Mucosa of rectum (tissue), 2 donors: ENCODE measurements at regions not wholly inside any gene's neighbourhood (a gene's known extent, or its start where the extent isn't known, plus 50 kb on each side); places are given as distances from the start of the nearest gene placed in this dataset.
"Not testable (repeated sequence)": the region's sequence is repeated elsewhere in the genome, so short reads cannot be mapped to it uniquely, and the experiment has no call there.

Experiments used
- H3K27ac ChIP-seq, 2 donors: one replicate each; pipeline ENCODE4 v1.7.0; 2013; ENCODE audit warnings: inconsistent platforms in 2 of 2, low read depth in 2 of 2, low read length in 2 of 2
- H3K27me3 ChIP-seq, 2 donors: one replicate each; pipeline ENCODE4 v1.7.0; 2013; ENCODE audit warnings: low read length in 2 of 2; ENCODE audit not compliant: control insufficient read depth in 2 of 2, insufficient read depth in 2 of 2
- H3K36me3 ChIP-seq, 2 donors: one replicate each; pipeline ENCODE4 v1.7.0; 2013; ENCODE audit warnings: low read length in 2 of 2; ENCODE audit not compliant: control insufficient read depth in 2 of 2, insufficient read depth in 2 of 2
- H3K4me1 ChIP-seq, 2 donors: one replicate each; pipeline ENCODE4 v1.7.0; 2013; ENCODE audit warnings: low read length in 2 of 2, mild to moderate bottlenecking in 1 of 2; ENCODE audit not compliant: control insufficient read depth in 2 of 2, insufficient read depth in 2 of 2
- H3K4me3 ChIP-seq, 2 donors: one replicate each; pipeline ENCODE4 v1.7.0; 2013; ENCODE audit warnings: low read length in 2 of 2
- H3K9ac ChIP-seq, 2 donors: one replicate each; pipeline ENCODE4 v1.7.0; 2013; ENCODE audit warnings: low read length in 2 of 2, low read depth in 1 of 2, mild to moderate bottlenecking in 1 of 2
- H3K9me3 ChIP-seq, 2 donors: one replicate each; pipeline ENCODE4 v1.7.0; 2013; ENCODE audit warnings: low read length in 2 of 2; ENCODE audit not compliant: control insufficient read depth in 2 of 2
- donor health status: healthy.
- donor health status: Normal muscosa, but diverticular disease.

DNA sequence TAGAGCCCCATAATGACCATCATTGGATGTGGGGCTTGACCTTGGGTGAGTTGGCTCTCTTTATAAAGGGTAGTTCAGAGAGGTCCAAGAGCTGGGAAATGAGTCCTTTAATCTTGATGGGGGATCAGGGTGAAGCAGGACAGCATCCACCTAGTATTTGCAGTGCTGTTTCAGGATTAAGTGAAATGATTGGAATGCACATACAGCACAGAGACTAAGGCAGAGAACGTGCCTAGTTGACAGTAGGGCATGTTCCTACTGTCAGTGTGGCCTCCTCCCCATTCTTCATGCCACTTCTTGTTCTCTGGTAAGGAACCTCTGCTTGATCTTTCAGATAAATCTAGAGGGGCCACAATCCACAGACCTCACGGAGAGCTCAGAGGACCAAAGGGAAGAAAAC lies 78.9 kb downstream of the TRIM43 start:
- H3K4me3 ChIP-seq: no peak overlapping the region
- no peak overlapping the region for H3K9ac ChIP-seq
- peaks cover 0 to 8% of the 10 kb centered on the region in 2 donors for H3K4me1 ChIP-seq
- H3K27ac ChIP-seq: no peak overlapping the region
- no peaks in the 10 kb centered on the region for H3K9me3 ChIP-seq
- no peaks in the 10 kb centered on the region for H3K36me3 ChIP-seq
- peaks cover 0 to 2% of the 10 kb centered on the region in 2 donors for H3K27me3 ChIP-seq

DNA sequence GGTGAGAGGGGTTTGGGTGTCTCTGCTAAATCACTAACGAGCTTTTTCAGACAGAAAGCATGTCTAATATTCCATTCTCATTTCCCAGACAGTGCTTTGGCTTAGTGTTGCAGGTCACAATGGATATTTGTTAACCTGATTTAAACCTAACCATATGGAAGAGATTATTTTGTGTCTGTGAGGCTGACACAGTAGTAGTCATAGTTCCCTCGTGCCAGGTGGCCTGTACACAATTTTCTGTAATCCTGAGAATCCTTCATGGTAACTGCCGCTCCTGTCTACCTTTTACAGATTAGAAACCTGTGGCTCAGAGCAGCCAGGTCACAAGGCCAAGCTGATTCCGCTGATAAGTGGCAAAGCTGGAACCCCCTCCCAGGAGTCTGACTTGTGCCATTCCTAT lies 79.4 kb downstream of the TRIM43 start:
- H3K4me1 ChIP-seq, H3K27ac ChIP-seq, H3K4me3 ChIP-seq, H3K27me3 ChIP-seq, H3K36me3 ChIP-seq, H3K9me3 ChIP-seq, H3K9ac ChIP-seq: not testable (repeated sequence)

DNA sequence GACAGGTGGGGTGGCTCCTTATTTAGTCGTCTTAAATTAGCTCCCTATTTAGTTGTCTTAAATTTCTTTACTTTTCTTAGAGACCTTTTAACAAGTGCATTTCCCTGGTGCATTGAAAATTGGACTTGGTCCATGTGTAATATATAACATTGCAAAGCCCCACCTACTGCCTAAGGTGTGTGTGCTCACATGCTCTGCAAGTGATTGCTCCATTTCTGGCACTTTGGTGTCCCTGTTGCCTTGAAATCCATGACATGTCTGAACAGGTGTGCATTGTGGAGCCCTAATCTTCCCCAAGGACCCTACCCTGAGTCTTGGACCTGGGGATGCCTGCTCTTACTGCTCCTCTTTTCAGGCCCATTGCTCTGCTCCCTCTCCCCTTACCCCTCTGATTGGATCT lies 80.2 kb downstream of the TRIM43 start:
- H3K4me1 ChIP-seq, H3K4me3 ChIP-seq, H3K27ac ChIP-seq, H3K36me3 ChIP-seq, H3K9me3 ChIP-seq, H3K9ac ChIP-seq, H3K27me3 ChIP-seq: not testable (repeated sequence)

DNA sequence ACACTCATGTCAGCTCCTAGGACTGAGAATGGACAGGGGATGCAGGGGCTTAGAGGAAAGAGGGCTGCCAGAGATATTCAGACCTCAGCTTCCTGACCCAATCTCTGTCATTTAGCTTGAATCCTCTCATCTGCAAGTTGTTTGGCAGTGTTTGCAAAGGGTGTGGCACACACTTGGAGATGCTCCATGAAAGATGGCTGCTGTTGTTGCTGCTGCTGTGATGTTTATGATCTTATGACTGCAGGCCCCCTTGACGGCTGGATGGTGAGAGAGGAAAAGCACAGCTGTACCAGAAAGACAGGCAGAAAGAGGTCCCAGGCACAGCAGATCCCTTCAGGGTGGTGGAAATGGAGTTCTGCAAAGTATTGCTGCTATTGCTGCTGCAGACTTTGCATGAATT lies 80.7 kb downstream of the TRIM43 start:
- H3K9me3 ChIP-seq, H3K27me3 ChIP-seq, H3K9ac ChIP-seq, H3K4me1 ChIP-seq, H3K4me3 ChIP-seq, H3K27ac ChIP-seq, H3K36me3 ChIP-seq: not testable (repeated sequence)

DNA sequence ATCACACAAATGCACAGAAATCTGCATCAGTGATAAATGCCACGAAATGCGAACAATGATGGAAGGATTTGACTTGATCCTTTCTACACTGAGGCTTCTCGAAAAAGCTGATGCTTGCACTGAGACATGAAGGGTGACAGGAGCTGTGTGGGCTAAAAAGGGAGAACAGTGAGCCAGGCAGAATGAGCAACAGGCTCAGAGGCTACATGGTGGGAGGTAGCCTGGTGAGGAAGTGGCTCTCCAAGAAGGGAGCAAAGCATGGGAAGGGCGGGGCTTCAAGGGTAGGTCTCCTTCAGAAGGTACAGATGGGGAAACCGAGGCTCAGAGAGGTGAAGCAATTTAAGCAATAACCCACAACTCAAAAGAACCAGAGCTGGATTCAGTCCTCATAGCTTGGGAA lies 82.4 kb downstream of the TRIM43 start:
- no peak overlapping the region for H3K9ac ChIP-seq

DNA sequence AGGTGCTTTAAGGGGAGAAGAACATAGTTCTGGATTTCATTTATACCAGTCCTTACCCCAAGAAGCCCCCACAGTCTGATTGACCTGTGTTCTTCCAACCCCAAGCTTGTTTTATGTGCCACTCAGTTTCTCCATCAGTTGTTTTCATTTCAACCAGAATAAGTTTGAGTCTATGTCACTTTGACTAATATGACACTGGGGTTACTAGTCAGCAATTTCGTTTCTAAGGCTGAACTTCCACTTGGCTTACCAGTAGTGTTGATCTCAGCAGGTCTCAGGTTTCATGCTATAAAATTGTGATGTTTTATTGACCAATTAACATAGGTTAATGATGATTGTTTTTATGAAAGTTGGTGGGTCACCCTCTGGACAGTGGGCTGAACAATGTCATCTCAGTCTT lies 84.8 kb downstream of the TRIM43 start:
- not testable (repeated sequence) for H3K4me1 ChIP-seq, H3K27ac ChIP-seq, H3K27me3 ChIP-seq

More for the DNA sequence above, 82.4 kb downstream of the TRIM43 start:
- H3K27ac ChIP-seq: no peak overlapping the region
- no peak overlapping the region for H3K4me3 ChIP-seq
- H3K4me1 ChIP-seq: peaks cover 0 to 8% of the 10 kb centered on the region in 2 donors
- no peaks in the 10 kb centered on the region for H3K36me3 ChIP-seq
- no peaks in the 10 kb centered on the region for H3K9me3 ChIP-seq
- H3K27me3 ChIP-seq: no peaks in the 10 kb centered on the region

DNA sequence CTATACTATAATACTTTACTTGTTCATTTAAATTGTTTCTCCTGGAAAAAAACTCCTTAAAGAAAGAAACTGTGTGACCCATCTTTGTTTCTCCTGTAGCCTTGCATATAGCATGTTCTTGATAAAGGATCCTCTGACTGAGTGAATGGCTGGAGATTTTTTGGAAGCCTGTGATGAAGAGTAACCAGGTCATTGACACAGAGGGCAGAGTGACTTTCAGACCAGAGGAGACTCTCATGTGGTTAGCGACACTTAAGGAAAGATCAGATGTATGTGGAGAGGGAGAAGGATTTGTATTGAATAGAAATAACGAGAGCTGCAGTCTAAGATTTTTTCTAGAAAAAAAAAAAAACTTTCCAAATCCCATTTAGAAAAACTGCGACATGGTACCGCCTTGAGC lies 85.5 kb downstream of the TRIM43 start:
- H3K4me3 ChIP-seq: no peak overlapping the region
- H3K9ac ChIP-seq: no peak overlapping the region
- peaks cover 0 to 5% of the 10 kb centered on the region in 2 donors for H3K4me1 ChIP-seq
- no peaks in the 10 kb centered on the region for H3K9me3 ChIP-seq
- no peaks in the 10 kb centered on the region for H3K36me3 ChIP-seq
- no peaks in the 10 kb centered on the region for H3K27me3 ChIP-seq
- H3K27ac ChIP-seq: no peak overlapping the region

More for the DNA sequence above, 84.8 kb downstream of the TRIM43 start:
- H3K9ac ChIP-seq, H3K4me3 ChIP-seq, H3K36me3 ChIP-seq, H3K9me3 ChIP-seq: not testable (repeated sequence)

DNA sequence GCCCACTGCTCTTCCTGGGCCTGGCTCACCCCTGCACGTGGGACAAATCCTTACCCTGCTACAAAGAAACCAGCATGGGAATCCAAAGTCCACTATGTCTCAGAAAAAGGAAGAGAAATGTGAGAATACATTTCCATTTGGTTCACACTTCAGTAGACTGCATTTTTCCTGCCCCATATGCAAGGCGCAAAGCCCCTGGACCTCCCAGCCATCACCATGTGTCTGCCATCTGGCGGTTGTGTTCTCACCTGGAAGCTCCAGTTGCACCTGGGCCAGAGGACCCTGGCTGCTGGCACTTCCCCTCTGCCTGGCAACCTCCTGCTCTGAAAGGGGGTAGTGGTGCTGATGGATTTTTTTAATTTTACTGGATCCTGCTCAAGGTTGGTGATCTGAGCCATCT lies 86.0 kb downstream of the TRIM43 start:
- not testable (repeated sequence) for H3K4me1 ChIP-seq, H3K27me3 ChIP-seq, H3K27ac ChIP-seq, H3K36me3 ChIP-seq, H3K4me3 ChIP-seq, H3K9me3 ChIP-seq, H3K9ac ChIP-seq

DNA sequence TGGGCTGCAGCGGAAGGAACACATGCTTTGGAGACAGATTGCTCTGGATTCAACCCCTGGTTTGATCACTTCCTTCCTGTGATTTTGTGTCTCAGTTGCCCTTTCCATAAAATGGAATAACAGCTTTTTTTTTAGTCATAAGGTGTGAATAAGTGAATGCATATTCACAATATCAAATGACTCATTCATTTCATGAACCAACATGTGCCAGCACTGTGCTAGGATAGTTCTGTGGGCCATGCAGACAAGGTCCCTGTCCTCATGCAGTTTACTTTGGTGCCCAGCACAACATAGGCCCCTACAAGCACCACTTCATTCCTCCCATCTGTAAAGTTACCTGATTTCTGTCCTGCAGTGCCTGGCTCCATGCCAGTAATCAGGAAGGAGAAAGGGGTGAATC lies 89.4 kb downstream of the TRIM43 start:
- not testable (repeated sequence) for H3K4me3 ChIP-seq, H3K27me3 ChIP-seq, H3K9me3 ChIP-seq, H3K9ac ChIP-seq, H3K36me3 ChIP-seq, H3K4me1 ChIP-seq, H3K27ac ChIP-seq

DNA sequence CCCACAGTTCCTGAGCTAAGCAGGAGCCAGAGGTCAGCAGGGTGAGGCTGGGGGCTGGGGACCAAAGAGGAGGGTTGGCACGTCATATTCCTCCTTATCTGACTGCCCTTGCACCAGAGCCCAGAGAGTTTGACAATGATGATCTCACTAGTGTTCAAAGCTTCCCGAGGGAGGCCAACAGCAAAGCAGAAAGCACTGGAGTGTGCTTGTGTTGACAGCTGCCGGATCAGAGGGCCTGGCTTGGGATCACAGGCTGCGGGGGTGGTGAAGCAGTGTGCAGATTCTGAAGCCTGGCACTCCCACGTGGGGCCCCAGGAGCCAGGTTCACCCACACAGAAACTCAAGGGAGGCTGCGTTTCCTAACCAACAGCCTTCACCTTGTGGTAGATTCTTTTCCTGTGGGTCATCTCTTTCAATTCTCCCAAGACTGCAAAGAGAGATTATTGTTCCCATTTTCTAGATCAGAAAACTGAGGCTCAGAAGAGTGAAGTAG lies 89.8 kb downstream of the TRIM43 start:
- not testable (repeated sequence) for H3K36me3 ChIP-seq, H3K9ac ChIP-seq, H3K9me3 ChIP-seq, H3K27ac ChIP-seq, H3K4me3 ChIP-seq, H3K4me1 ChIP-seq, H3K27me3 ChIP-seq

DNA sequence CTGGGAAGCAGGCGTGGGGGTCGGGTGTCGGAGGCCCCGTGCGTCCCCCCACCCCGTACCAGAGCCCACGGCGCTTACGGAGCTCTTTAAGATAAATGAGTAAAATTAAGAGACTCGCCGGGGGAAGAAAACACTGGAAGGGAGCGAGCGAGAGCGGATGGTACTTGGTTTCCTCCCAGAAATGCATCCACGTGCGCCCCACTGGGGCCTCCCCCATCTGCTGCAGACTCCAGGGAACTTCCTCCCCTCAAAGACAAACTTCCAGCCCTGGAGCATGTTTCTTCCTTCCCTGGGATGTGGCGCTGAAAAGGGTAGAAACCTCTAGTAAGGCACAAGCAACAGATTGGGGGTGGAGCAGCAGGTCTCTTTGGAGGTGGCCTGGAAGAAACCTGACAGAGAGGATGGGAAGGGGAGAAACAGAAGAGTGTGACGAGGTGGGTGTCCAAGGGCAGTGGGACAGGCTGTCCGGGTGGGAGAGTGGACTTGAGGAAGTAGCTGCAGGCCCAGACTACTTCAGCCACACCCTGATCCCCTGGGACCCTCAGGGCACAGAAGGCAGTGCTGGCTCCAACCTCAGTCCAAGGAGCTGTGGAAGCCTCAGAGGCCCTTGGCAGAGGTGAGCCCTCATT lies 91.2 kb downstream of the TRIM43 start:
- H3K27me3 ChIP-seq, H3K9me3 ChIP-seq, H3K4me1 ChIP-seq, H3K36me3 ChIP-seq, H3K27ac ChIP-seq: not testable (repeated sequence)
- Histone ChIP-seq H3K9ac (peak overlapping the region in 1 of 2 donors; percentile 33), H3K4me3 (peak overlapping the region; percentile 37 to 59)
